ENCODE measurements at regions not wholly inside any gene's neighbourhood (a gene's known extent, or its start where the extent isn't known, plus 50 kb on each side); places are given as distances from the start of the nearest gene placed in this dataset.

DNA sequence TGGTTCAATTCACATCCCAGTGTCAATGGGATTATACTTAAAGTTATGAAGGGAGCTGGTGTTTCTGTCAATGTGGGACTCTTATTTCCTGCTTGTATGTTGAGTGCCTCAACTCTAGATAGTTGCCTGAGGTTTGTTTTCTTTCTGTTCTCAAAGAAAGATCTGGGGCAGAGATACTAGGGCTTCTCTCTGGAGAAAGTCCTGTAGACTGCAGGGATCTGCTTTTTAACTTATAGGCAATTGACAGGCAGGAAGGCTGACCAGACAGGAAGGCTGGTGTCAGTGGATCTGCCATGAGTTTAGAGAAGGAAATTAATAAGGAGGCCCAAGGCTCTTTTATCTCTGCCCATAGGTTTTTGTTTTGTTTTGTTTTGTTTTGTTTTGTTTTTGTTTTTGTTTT lies 64.0 kb upstream of the PRKX start:
- TF ChIP-seq OSR1 (CRISPR knock-in tag; IDR thresholded peaks at IDR 0.05) (no peak), RARB (CRISPR knock-in tag; IDR thresholded peaks at IDR 0.05) (no peak), ZFP30 (CRISPR knock-in tag; IDR thresholded peaks at IDR 0.05) (no peak), ARNTL (CRISPR knock-in tag; IDR thresholded peaks at IDR 0.05; ENCODE audit: borderline replicate concordance, low read depth) (no peak), ZC3H10 (CRISPR knock-in tag; IDR thresholded peaks at IDR 0.05) (no peak), GLIS3 (CRISPR knock-in tag; IDR thresholded peaks at IDR 0.05) (no peak), SNAI2 (CRISPR knock-in tag; IDR thresholded peaks at IDR 0.05) (no peak), CSDC2 (CRISPR knock-in tag; IDR thresholded peaks at IDR 0.05) (no peak), PPARA (CRISPR knock-in tag; IDR thresholded peaks at IDR 0.05; ENCODE audit: borderline replicate concordance) (no peak)
- TF ChIP-seq, protein P1, sequence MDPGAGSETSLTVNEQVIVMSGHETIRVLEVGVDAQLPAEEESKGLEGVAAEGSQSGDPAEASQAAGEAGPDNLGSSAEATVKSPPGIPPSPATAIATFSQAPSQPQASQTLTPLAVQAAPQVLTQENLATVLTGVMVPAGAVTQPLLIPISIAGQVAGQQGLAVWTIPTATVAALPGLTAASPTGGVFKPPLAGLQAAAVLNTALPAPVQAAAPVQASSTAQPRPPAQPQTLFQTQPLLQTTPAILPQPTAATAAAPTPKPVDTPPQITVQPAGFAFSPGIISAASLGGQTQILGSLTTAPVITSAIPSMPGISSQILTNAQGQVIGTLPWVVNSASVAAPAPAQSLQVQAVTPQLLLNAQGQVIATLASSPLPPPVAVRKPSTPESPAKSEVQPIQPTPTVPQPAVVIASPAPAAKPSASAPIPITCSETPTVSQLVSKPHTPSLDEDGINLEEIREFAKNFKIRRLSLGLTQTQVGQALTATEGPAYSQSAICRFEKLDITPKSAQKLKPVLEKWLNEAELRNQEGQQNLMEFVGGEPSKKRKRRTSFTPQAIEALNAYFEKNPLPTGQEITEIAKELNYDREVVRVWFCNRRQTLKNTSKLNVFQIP (CRISPR knock-in tag; IDR thresholded peaks at IDR 0.05; ENCODE audit: borderline replicate concordance, low read depth), result no peak
- TF ChIP-seq, protein P2, sequence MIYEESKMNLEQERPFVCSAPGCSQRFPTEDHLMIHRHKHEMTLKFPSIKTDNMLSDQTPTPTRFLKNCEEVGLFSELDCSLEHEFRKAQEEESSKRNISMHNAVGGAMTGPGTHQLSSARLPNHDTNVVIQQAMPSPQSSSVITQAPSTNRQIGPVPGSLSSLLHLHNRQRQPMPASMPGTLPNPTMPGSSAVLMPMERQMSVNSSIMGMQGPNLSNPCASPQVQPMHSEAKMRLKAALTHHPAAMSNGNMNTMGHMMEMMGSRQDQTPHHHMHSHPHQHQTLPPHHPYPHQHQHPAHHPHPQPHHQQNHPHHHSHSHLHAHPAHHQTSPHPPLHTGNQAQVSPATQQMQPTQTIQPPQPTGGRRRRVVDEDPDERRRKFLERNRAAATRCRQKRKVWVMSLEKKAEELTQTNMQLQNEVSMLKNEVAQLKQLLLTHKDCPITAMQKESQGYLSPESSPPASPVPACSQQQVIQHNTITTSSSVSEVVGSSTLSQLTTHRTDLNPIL (CRISPR knock-in tag; IDR thresholded peaks at IDR 0.05; ENCODE audit: low read depth), result no peak
- TF ChIP-seq, protein P3, sequence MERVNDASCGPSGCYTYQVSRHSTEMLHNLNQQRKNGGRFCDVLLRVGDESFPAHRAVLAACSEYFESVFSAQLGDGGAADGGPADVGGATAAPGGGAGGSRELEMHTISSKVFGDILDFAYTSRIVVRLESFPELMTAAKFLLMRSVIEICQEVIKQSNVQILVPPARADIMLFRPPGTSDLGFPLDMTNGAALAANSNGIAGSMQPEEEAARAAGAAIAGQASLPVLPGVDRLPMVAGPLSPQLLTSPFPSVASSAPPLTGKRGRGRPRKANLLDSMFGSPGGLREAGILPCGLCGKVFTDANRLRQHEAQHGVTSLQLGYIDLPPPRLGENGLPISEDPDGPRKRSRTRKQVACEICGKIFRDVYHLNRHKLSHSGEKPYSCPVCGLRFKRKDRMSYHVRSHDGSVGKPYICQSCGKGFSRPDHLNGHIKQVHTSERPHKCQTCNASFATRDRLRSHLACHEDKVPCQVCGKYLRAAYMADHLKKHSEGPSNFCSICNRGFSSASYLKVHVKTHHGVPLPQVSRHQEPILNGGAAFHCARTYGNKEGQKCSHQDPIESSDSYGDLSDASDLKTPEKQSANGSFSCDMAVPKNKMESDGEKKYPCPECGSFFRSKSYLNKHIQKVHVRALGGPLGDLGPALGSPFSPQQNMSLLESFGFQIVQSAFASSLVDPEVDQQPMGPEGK (CRISPR knock-in tag; IDR thresholded peaks at IDR 0.05; ENCODE audit: borderline replicate concordance), result no peak
- TF ChIP-seq, protein P4, sequence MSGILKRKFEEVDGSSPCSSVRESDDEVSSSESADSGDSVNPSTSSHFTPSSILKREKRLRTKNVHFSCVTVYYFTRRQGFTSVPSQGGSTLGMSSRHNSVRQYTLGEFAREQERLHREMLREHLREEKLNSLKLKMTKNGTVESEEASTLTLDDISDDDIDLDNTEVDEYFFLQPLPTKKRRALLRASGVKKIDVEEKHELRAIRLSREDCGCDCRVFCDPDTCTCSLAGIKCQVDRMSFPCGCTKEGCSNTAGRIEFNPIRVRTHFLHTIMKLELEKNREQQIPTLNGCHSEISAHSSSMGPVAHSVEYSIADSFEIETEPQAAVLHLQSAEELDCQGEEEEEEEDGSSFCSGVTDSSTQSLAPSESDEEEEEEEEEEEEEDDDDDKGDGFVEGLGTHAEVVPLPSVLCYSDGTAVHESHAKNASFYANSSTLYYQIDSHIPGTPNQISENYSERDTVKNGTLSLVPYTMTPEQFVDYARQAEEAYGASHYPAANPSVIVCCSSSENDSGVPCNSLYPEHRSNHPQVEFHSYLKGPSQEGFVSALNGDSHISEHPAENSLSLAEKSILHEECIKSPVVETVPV (CRISPR knock-in tag; IDR thresholded peaks at IDR 0.05), result no peak
